CD14-positive monocyte (primary cell): ENCODE measurements at regions not wholly inside any gene's neighbourhood (a gene's known extent, or its start where the extent isn't known, plus 50 kb on each side); places are given as distances from the start of the nearest gene placed in this dataset.

Experiments
- DNase-seq, 3 donors: peaks; one replicate each; pipeline ENCODE4 v3.0.0-alpha.2; 2011 to 2022
- H2AFZ ChIP-seq: 2 replicates; pipeline ENCODE4 v1.6.0; 2012; ENCODE audit warnings: mild to moderate bottlenecking, low read depth, low read length, inconsistent platforms; ENCODE audit not compliant: insufficient read depth, poor library complexity, severe bottlenecking
- H3K27ac ChIP-seq, 2 donors: 1 replicate in 1 of 2; 2 replicates in 1 of 2; pipeline ENCODE4 v1.5.1; 2012 to 2013; ENCODE audit warnings: low read length in 2 of 2, control low read depth in 1 of 2, inconsistent platforms in 1 of 2, low read depth in 1 of 2, mild to moderate bottlenecking in 1 of 2
- H3K27me3 ChIP-seq, 2 donors: one replicate each; pipeline versions ENCODE4 v1.6.0 to v1.6.1; 2011 to 2013; ENCODE audit warnings: low read length in 2 of 2; ENCODE audit not compliant: control insufficient read depth in 2 of 2, insufficient read depth in 2 of 2
- H3K36me3 ChIP-seq, 2 donors: replicated peaks in 1 of 2; 1 replicate in 1 of 2; 2 replicates in 1 of 2; pipeline versions ENCODE4 v1.5.1 to v1.6.1; 2012 to 2013; ENCODE audit warnings: low read length in 2 of 2, control low read depth in 1 of 2, inconsistent platforms in 1 of 2, mild to moderate bottlenecking in 1 of 2; ENCODE audit not compliant: insufficient read depth in 2 of 2, control insufficient read depth in 1 of 2
- H3K4me1 ChIP-seq, 2 donors: 1 replicate in 1 of 2; 2 replicates in 1 of 2; pipeline versions ENCODE4 v1.5.1 to v1.6.1; 2012 to 2013; ENCODE audit warnings: low read length in 2 of 2, control low read depth in 1 of 2, inconsistent platforms in 1 of 2, mild to moderate bottlenecking in 1 of 2, moderate library complexity in 1 of 2; ENCODE audit not compliant: insufficient read depth in 2 of 2, control insufficient read depth in 1 of 2
- H3K4me2 ChIP-seq: replicated peaks from 2 replicates; pipeline ENCODE3; 2012; ENCODE audit warnings: low read length, moderate library complexity, mild to moderate bottlenecking; ENCODE audit not compliant: poor library complexity, severe bottlenecking; ENCODE audit errors: extremely low read depth
- H3K4me3 ChIP-seq, 3 experiments: fragments of 200-600 bp in 1 of 3; sonication (generic) in 1 of 3; replicated peaks in 1 of 3; 1 replicate in 2 of 3; 2 replicates in 1 of 3; pipeline ENCODE4 v1.5.1; 2011 to 2013; ENCODE audit warnings: low read length in 3 of 3, mild to moderate bottlenecking in 3 of 3, control low read depth in 2 of 3, low read depth in 2 of 3, inconsistent platforms in 1 of 3, moderate library complexity in 1 of 3
- H3K79me2 ChIP-seq: 2 replicates; pipeline ENCODE4 v1.6.0; 2012; ENCODE audit warnings: mild to moderate bottlenecking, control low read depth, inconsistent platforms, low read length, moderate library complexity; ENCODE audit not compliant: insufficient read depth
- H3K9ac ChIP-seq: 2 replicates; pipeline ENCODE4 v1.6.0; 2017; ENCODE audit warnings: low read length, mild to moderate bottlenecking; ENCODE audit not compliant: insufficient read depth, poor library complexity, severe bottlenecking
- H3K9me3 ChIP-seq, 2 donors: replicated peaks in 1 of 2; 1 replicate in 1 of 2; 2 replicates in 1 of 2; pipeline versions ENCODE4 v1.5.1 to v1.6.1; 2012 to 2013; ENCODE audit warnings: low read length in 2 of 2, control low read depth in 1 of 2; ENCODE audit not compliant: control insufficient read depth in 1 of 2, insufficient read depth in 1 of 2
- H4K20me1 ChIP-seq: 2 replicates; pipeline ENCODE4 v1.6.0; 2012; ENCODE audit warnings: mild to moderate bottlenecking, low read length, control low read depth, moderate library complexity; ENCODE audit not compliant: insufficient read depth
- H3K27ac Mint-ChIP-seq, 7 donors: one replicate each; pipeline ENCODE4 v1.8.0; 2020; ENCODE audit warnings: mild to moderate bottlenecking in 7 of 7, mixed read lengths in 7 of 7, moderate library complexity in 6 of 7, inconsistent platforms in 2 of 7
- H3K27me3 Mint-ChIP-seq, 3 donors: one replicate each; pipeline ENCODE4 v1.8.0; 2021 to 2022; ENCODE audit warnings: low read depth in 3 of 3, mild to moderate bottlenecking in 3 of 3, mixed read lengths in 3 of 3, moderate library complexity in 3 of 3, inconsistent platforms in 1 of 3
- H3K36me3 Mint-ChIP-seq, 2 donors: one replicate each; pipeline ENCODE4 v1.8.0; 2020; ENCODE audit warnings: mixed read lengths in 2 of 2, inconsistent platforms in 1 of 2, mild to moderate bottlenecking in 1 of 2
- H3K4me1 Mint-ChIP-seq: one replicate; pipeline ENCODE4 v1.8.0; 2020; ENCODE audit warnings: mild to moderate bottlenecking, mixed read lengths
- H3K4me3 Mint-ChIP-seq, 2 donors: one replicate each; pipeline ENCODE4 v1.8.0; 2020; ENCODE audit warnings: mild to moderate bottlenecking in 2 of 2, mixed read lengths in 2 of 2, moderate library complexity in 1 of 2
- H3K9me3 Mint-ChIP-seq, 7 donors: one replicate each; pipeline ENCODE4 v1.8.0; 2020 to 2022; ENCODE audit warnings: mixed read lengths in 7 of 7, mild to moderate bottlenecking in 6 of 7, moderate library complexity in 6 of 7, inconsistent platforms in 2 of 7
- CTCF ChIP-seq: fragments of 200-600 bp; IDR thresholded peaks from one replicate; pipeline ENCODE4 v1.8.0; 2022; ENCODE audit warnings: antibody characterized with exemption, mild to moderate bottlenecking
- WGBS: methylation state at CpG from one replicate; pipeline ENCODE4 v1.1.5; 2013; ENCODE audit warnings: missing lambda C conversion rate; ENCODE audit not compliant: insufficient coverage; 5-methylcytosine and 5-hydroxymethylcytosine counted together
- intact Hi-C, 2 donors: fragments of 100-400 bp; cut with micrococcal nuclease; formaldehyde crosslinking; loops; one replicate each; pipeline versions ENCODE4 v1.15.0 to v1.15.1; 2023

GRCh38 chr6:144767051-144767450, 481.9 kb downstream of the UTRN start:
- intact Hi-C loops: no loop called here
- H2AFZ ChIP-seq: no peak overlapping the region
- peaks cover 53 to 82% of the 10 kb centered on the region in 2 donors for H3K36me3 ChIP-seq
- no peak for DNase-seq
- Mint-ChIP-seq H3K27ac (no peak overlapping the region), H3K4me3 (no peak overlapping the region), H3K4me1 (no peaks in the 10 kb centered on the region), H3K27me3 (no peaks in the 10 kb centered on the region), H3K9me3 (no peaks in the 10 kb centered on the region), H3K36me3 (peaks cover 51 to 71% of the 10 kb centered on the region in 2 donors)
- H3K9ac ChIP-seq: no peak overlapping the region
- no peak overlapping the region for H3K4me2 ChIP-seq
- H3K4me3 ChIP-seq: no peak overlapping the region
- TF ChIP-seq CTCF: no peak
- H3K27me3 ChIP-seq: no peaks in the 10 kb centered on the region
- H3K4me1 ChIP-seq: no peaks in the 10 kb centered on the region
- H3K9me3 ChIP-seq: no peaks in the 10 kb centered on the region
- no peaks in the 10 kb centered on the region for H3K79me2 ChIP-seq
- H3K27ac ChIP-seq: no peak overlapping the region
- WGBS: 100% methylated on average over 1 of the region's 1 CpG
- H4K20me1 ChIP-seq: peaks cover 82% of the 10 kb centered on the region

GRCh38 chr6:144768551-144769075, 483.5 kb downstream of the UTRN start:
- H3K79me2 ChIP-seq: no peaks in the 10 kb centered on the region
- H3K27me3 Mint-ChIP-seq: no peaks in the 10 kb centered on the region
- H3K27ac ChIP-seq: no peak overlapping the region
- no peak for DNase-seq
- no peak overlapping the region for H3K4me2 ChIP-seq
- peaks cover 52 to 70% of the 10 kb centered on the region in 2 donors for H3K36me3 Mint-ChIP-seq
- H3K9me3 Mint-ChIP-seq: no peaks in the 10 kb centered on the region
- H3K27me3 ChIP-seq: no peaks in the 10 kb centered on the region
- no peak overlapping the region for H3K4me3 Mint-ChIP-seq
- H3K4me3 ChIP-seq: no peak overlapping the region
- H3K4me1 Mint-ChIP-seq: peaks cover 2% of the 10 kb centered on the region
- H3K27ac Mint-ChIP-seq: no peak overlapping the region
- peaks cover 53 to 82% of the 10 kb centered on the region in 2 donors for H3K36me3 ChIP-seq
- H4K20me1 ChIP-seq: peaks cover 86% of the 10 kb centered on the region
- H3K4me1 ChIP-seq: no peaks in the 10 kb centered on the region
- H3K9me3 ChIP-seq: no peaks in the 10 kb centered on the region
- intact Hi-C loops: no loop called here
- no peak overlapping the region for H2AFZ ChIP-seq
- no peak overlapping the region for H3K9ac ChIP-seq
- TF ChIP-seq CTCF: no peak
